ENCODE measurements at regions not wholly inside any gene's neighbourhood (a gene's known extent, or its start where the extent isn't known, plus 50 kb on each side); places are given as distances from the start of the nearest gene placed in this dataset.

DNA sequence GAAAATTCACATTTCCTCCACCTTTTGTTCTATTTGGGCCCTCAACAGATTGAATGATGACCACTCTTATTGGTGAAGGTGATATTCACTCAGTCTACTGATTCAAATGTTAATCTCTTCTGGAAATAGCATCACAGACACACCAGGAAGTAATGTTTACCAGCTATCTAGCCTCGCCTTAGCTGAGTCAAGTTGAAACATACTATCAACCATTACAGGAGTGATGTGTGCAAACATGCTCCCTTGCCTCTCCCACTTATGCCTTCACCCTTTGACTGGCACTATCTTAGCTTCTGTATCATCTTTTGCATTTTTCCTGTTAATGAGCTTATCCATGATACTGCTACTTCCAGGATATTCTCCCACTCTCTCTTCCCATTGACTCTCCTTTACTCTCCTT lies 191.9 kb downstream of the CENPW start:
- no peak overlapping the region for H3K27ac ChIP-seq
- POLR2A ChIA-PET (ENCODE audit: unreplicated experiment): no interaction called here
- DNase-seq: no peak

DNA sequence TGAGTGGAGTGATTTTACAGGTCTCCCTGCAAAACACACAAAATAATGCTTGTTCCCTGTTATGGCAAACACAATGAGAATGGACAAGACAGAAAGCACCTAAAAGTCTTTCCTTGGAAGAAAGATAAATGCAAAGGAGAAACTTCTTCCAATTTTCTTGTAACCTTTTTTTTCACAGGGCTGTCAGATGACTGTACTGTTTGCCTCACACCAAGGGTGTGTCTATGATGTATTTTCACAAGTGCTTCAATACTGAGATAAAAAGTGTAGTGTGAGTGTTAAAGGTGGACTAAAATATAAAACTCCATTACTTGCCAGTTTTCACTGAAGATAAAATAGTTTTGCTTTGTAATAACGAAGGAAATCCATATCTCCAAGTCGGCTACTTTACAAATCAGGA lies 194.5 kb downstream of the CENPW start:
- no peaks in the 10 kb centered on the region for H4K20me1 ChIP-seq (ENCODE audit: insufficient read depth)
- intact Hi-C loops (cut with micrococcal nuclease; ENCODE audit: unreplicated experiment): no loop called here
- peaks cover 3% of the 10 kb centered on the region; the same call in 1 of the 2 replicates for H3K9me3 ChIP-seq (ENCODE audit: insufficient read depth, low read depth)
- H3F3A ChIP-seq (ENCODE audit: insufficient read depth, low read depth): peaks cover 4% of the 10 kb centered on the region; the same call in 1 of the 2 replicates
- H3K4me2 ChIP-seq: no peak overlapping the region
- TF ChIP-seq, protein P1, sequence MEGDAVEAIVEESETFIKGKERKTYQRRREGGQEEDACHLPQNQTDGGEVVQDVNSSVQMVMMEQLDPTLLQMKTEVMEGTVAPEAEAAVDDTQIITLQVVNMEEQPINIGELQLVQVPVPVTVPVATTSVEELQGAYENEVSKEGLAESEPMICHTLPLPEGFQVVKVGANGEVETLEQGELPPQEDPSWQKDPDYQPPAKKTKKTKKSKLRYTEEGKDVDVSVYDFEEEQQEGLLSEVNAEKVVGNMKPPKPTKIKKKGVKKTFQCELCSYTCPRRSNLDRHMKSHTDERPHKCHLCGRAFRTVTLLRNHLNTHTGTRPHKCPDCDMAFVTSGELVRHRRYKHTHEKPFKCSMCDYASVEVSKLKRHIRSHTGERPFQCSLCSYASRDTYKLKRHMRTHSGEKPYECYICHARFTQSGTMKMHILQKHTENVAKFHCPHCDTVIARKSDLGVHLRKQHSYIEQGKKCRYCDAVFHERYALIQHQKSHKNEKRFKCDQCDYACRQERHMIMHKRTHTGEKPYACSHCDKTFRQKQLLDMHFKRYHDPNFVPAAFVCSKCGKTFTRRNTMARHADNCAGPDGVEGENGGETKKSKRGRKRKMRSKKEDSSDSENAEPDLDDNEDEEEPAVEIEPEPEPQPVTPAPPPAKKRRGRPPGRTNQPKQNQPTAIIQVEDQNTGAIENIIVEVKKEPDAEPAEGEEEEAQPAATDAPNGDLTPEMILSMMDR (conservative IDR thresholded peaks at IDR 0.05): no peak
- no peak for TF ChIP-seq EZH2 (IDR thresholded peaks at IDR 0.05; ENCODE audit: low read depth)
- H3K4me3 ChIP-seq: no peak overlapping the region
- ChIA-PET POLR2A (ENCODE audit: unreplicated experiment) (no interaction called here), CTCF (no interaction called here)
- no peaks in the 10 kb centered on the region for H3K36me3 ChIP-seq (ENCODE audit: low read depth)
- no peaks in the 10 kb centered on the region; the same call in 1 of the 2 replicates for H3K9me2 ChIP-seq (ENCODE audit: insufficient read depth)
- peaks cover 11% of the 10 kb centered on the region for H3K4me1 ChIP-seq (replicated peaks; ENCODE audit: insufficient read depth)
- no peak overlapping the region for H2AFZ ChIP-seq
- no TSS peak for BruUV-seq (replicated peaks)
- no peaks in the 10 kb centered on the region for H3K27me3 ChIP-seq (ENCODE audit: insufficient read depth, low read depth)
- no peaks in the 10 kb centered on the region for H3K79me2 ChIP-seq (ENCODE audit: low read depth)
- DNase-seq: no peak
- no peak overlapping the region for H3K27ac ChIP-seq

More for the DNA sequence above, 191.9 kb downstream of the CENPW start:
- no peaks in the 10 kb centered on the region for H3K79me2 ChIP-seq (ENCODE audit: low read depth)
- no peaks in the 10 kb centered on the region for H3K36me3 ChIP-seq (ENCODE audit: low read depth)
- no peaks in the 10 kb centered on the region; the same call in 1 of the 2 replicates for H3K9me2 ChIP-seq (ENCODE audit: insufficient read depth)
- peaks cover 3% of the 10 kb centered on the region; the same call in 1 of the 2 replicates for H3K9me3 ChIP-seq (ENCODE audit: insufficient read depth, low read depth)
- H3K4me2 ChIP-seq: no peak overlapping the region
- H4K20me1 ChIP-seq (ENCODE audit: insufficient read depth): no peaks in the 10 kb centered on the region
- H2AFZ ChIP-seq: no peak overlapping the region
- no TSS peak for BruUV-seq (replicated peaks)
- TF ChIP-seq EZH2 (IDR thresholded peaks at IDR 0.05; ENCODE audit: low read depth): no peak
- TF ChIP-seq, protein P1 (conservative IDR thresholded peaks at IDR 0.05): no peak
- no peak overlapping the region for H3K4me3 ChIP-seq
- no peaks in the 10 kb centered on the region for H3K27me3 ChIP-seq (ENCODE audit: insufficient read depth, low read depth)
- CTCF ChIA-PET: no interaction called here
- intact Hi-C loops (cut with micrococcal nuclease; ENCODE audit: unreplicated experiment): no loop called here
- H3F3A ChIP-seq (ENCODE audit: insufficient read depth, low read depth): no peaks in the 10 kb centered on the region
- H3K4me1 ChIP-seq (replicated peaks; ENCODE audit: insufficient read depth): no peaks in the 10 kb centered on the region

DNA sequence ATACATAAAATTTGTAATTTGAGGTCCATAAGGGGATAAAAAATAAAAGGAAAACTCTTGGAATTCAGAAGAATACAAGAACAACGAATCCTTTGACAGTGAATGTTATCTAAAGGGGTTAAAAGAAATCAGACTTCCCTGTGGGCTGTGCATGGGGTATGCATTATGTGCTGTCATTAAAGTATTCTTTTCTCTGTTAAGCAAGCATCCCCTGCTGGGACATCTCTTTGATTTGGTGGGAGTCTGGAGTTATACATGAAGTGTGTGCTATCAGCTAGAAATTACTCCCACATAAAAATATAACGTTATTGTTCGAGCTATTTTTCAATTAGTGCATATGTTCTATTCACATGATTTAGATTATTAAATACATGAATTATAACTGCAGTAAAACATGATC lies 195.2 kb downstream of the CENPW start:
- Histone ChIP-seq H3K9me3 (ENCODE audit: insufficient read depth, low read depth) (peaks cover 3% of the 10 kb centered on the region; the same call in 1 of the 2 replicates), H3K4me1 (replicated peaks; ENCODE audit: insufficient read depth) (peaks cover 12% of the 10 kb centered on the region), H3K36me3 (ENCODE audit: low read depth) (no peaks in the 10 kb centered on the region), H3K27me3 (ENCODE audit: insufficient read depth, low read depth) (no peaks in the 10 kb centered on the region), H3K4me2 (no peak overlapping the region), H3K4me3 (no peak overlapping the region), H3K79me2 (ENCODE audit: low read depth) (no peaks in the 10 kb centered on the region), H3K27ac (no peak overlapping the region), H2AFZ (no peak overlapping the region), H4K20me1 (ENCODE audit: insufficient read depth) (no peaks in the 10 kb centered on the region), H3F3A (ENCODE audit: insufficient read depth, low read depth) (peaks cover 4% of the 10 kb centered on the region; the same call in 1 of the 2 replicates), H3K9me2 (ENCODE audit: insufficient read depth) (no peaks in the 10 kb centered on the region; the same call in 1 of the 2 replicates)
- intact Hi-C loops (cut with micrococcal nuclease; ENCODE audit: unreplicated experiment): no loop called here
- DNase-seq: no peak
- ChIA-PET CTCF (no interaction called here), POLR2A (ENCODE audit: unreplicated experiment) (no interaction called here)
- BruUV-seq (replicated peaks): no TSS peak
- TF ChIP-seq EZH2 (IDR thresholded peaks at IDR 0.05; ENCODE audit: low read depth): no peak
- TF ChIP-seq, protein P1 (conservative IDR thresholded peaks at IDR 0.05): no peak

Measured in PC-9 (cell line).